GM18517 (cell line): ENCODE measurements at regions not wholly inside any gene's neighbourhood (a gene's known extent, or its start where the extent isn't known, plus 50 kb on each side); places are given as distances from the start of the nearest gene placed in this dataset.

Source experiments
- ATAC-seq: cut with Tn5 transposase; IDR thresholded peaks from one replicate; pipeline ENCODE4 v1.9.1; 2021; ENCODE audit warnings: mild to moderate bottlenecking, moderate library complexity; ENCODE audit not compliant: unreplicated experiment

GRCh38 chr9:10961883-10962282 is 349.1 kb upstream of the PTPRD start:
- ATAC-seq = no peak

- no peak for ATAC-seq
Observed at GRCh38 chr9:10983251-10983650, 370.4 kb upstream of the PTPRD start.

GRCh38 chr9:10999646-11000045 is 386.8 kb upstream of the PTPRD start:
- ATAC-seq = no peak

GRCh38 chr9:11001546-11001945 is 388.7 kb upstream of the PTPRD start:
- no peak for ATAC-seq

GRCh38 chr9:11002705-11003104 is 389.9 kb upstream of the PTPRD start:
- ATAC-seq = no peak

GRCh38 chr9:11003836-11004235 is 391.0 kb upstream of the PTPRD start:
- no peak for ATAC-seq

- ATAC-seq = no peak
Observed at GRCh38 chr9:11011696-11012095, 398.9 kb upstream of the PTPRD start.

GRCh38 chr9:11016081-11016480 is 403.3 kb upstream of the PTPRD start:
- no peak for ATAC-seq

GRCh38 chr9:11023201-11023600 is 410.4 kb upstream of the PTPRD start:
- no peak for ATAC-seq

GRCh38 chr9:11025775-11026174 is 413.0 kb upstream of the PTPRD start:
- ATAC-seq = no peak

GRCh38 chr9:11038366-11038765 is 425.6 kb upstream of the PTPRD start:
- ATAC-seq = no peak

- no peak for ATAC-seq
Observed at GRCh38 chr9:11039006-11039405, 426.2 kb upstream of the PTPRD start.

- ATAC-seq = no peak
Observed at GRCh38 chr9:11045589-11045988, 432.8 kb upstream of the PTPRD start.

- ATAC-seq = no peak
Observed at GRCh38 chr9:11063263-11063662, 450.5 kb upstream of the PTPRD start.

- no peak for ATAC-seq
Observed at GRCh38 chr9:11064909-11065308, 452.1 kb upstream of the PTPRD start.

GRCh38 chr9:11072176-11072575 is 459.4 kb upstream of the PTPRD start:
- ATAC-seq = no peak

GRCh38 chr9:11086561-11086960 is 473.8 kb upstream of the PTPRD start:
- no peak for ATAC-seq

- ATAC-seq = no peak
Observed at GRCh38 chr9:11088821-11089374, 476.1 kb upstream of the PTPRD start.

GRCh38 chr9:11092974-11093373 is 480.2 kb upstream of the PTPRD start:
- no peak for ATAC-seq

- no peak for ATAC-seq
Observed at GRCh38 chr9:11097020-11097419, 484.2 kb upstream of the PTPRD start.

GRCh38 chr9:11103525-11103924 is 490.7 kb upstream of the PTPRD start:
- no peak for ATAC-seq

GRCh38 chr9:11107196-11107595 is 494.4 kb upstream of the PTPRD start:
- ATAC-seq = no peak

- no peak for ATAC-seq
Observed at GRCh38 chr9:11128156-11128555, 515.4 kb upstream of the PTPRD start.

GRCh38 chr9:11135851-11136250 is 523.0 kb upstream of the PTPRD start:
- ATAC-seq = no peak
